ENCODE measurements at regions not wholly inside any gene's neighbourhood (a gene's known extent, or its start where the extent isn't known, plus 50 kb on each side); places are given as distances from the start of the nearest gene placed in this dataset.

- TF ChIP-seq CTCF (IDR thresholded peaks at IDR 0.05) (no peak), POLR2A (IDR thresholded peaks at IDR 0.05) (no peak)
Measured at GRCh38 chr18:5768454-5768853, 126.9 kb downstream of the TMEM200C start.

Measured in lower leg skin (tissue), 3 donors.